Glutamatergic neuron (in vitro differentiated cells): ENCODE measurements at regions not wholly inside any gene's neighbourhood (a gene's known extent, or its start where the extent isn't known, plus 50 kb on each side); places are given as distances from the start of the nearest gene placed in this dataset.

ENCODE experiments used
- DNase-seq: peaks from one replicate; pipeline ENCODE4 v3.0.0; 2022
- H3K27ac Mint-ChIP-seq: one replicate; pipeline ENCODE4 v1.8.0; 2020; ENCODE audit warnings: mild to moderate bottlenecking, mixed read lengths, inconsistent platforms; ENCODE audit not compliant: unreplicated experiment
- H3K27me3 Mint-ChIP-seq: one replicate; pipeline ENCODE4 v1.8.0; 2020; ENCODE audit warnings: mild to moderate bottlenecking, moderate library complexity, mixed read lengths, inconsistent platforms; ENCODE audit not compliant: unreplicated experiment
- H3K36me3 Mint-ChIP-seq: one replicate; pipeline ENCODE4 v1.8.0; 2020; ENCODE audit warnings: mild to moderate bottlenecking, mixed read lengths, inconsistent platforms; ENCODE audit not compliant: unreplicated experiment
- H3K4me1 Mint-ChIP-seq: one replicate; pipeline ENCODE4 v1.8.0; 2020; ENCODE audit warnings: mild to moderate bottlenecking, low read depth, mixed read lengths, inconsistent platforms; ENCODE audit not compliant: unreplicated experiment
- H3K4me3 Mint-ChIP-seq: one replicate; pipeline ENCODE4 v1.8.0; 2020; ENCODE audit warnings: mild to moderate bottlenecking, mixed read lengths, inconsistent platforms; ENCODE audit not compliant: unreplicated experiment
- H3K9me3 Mint-ChIP-seq: one replicate; pipeline ENCODE4 v1.8.0; 2020; ENCODE audit warnings: mild to moderate bottlenecking, moderate library complexity, mixed read lengths, inconsistent platforms; ENCODE audit not compliant: unreplicated experiment
- TF ChIP-seq, protein P1 (sequence below): fragments of 200-600 bp; sonication (generic); IDR thresholded peaks from one replicate; pipeline ENCODE4 v1.5.0; 2021; ENCODE audit not compliant: partially characterized antibody, unreplicated experiment

DNA sequence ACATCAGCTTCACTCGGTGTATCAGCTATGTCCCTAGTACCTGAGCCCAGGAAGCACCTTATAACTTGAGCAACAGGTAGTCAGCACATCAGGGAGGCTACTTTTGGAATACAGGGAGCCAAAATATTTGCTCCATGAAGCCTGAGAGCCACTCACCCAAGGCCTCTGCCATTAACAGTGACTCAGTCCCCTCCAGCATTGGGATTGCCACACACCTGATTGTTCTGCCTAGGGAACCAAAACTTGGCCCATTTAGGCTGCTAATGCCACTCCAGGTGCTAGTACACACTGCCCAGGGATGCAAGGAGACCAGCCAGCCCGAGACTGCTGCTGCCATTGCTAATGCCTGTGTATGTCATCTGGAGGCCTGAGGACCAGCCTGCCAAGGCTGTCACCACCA, 773.6 kb upstream of the TENM4 start:
- no peaks in the 10 kb centered on the region for H3K9me3 Mint-ChIP-seq

DNA sequence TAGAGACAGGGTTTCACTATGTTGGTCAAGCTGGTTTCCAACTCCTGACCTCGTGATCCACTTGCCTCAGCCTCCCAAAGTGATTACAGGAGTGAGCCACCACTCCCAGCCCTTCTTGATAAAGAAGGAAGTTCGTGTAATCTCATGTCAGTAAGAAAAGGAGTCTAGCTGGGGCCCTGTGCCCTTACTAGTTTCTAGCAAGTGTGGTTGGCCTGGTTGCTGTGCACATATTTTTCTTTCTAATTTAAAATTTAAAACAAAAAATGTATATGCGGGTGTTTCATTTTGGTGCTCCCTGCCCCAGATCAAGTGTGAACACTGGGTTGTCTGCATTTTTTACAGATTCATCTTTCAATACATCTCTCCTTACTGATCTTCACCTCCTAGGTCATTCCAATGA, 770.8 kb upstream of the TENM4 start:
- no peaks in the 10 kb centered on the region for H3K27me3 Mint-ChIP-seq
- H3K9me3 Mint-ChIP-seq = no peaks in the 10 kb centered on the region
- no peak for DNase-seq
- no peaks in the 10 kb centered on the region for H3K4me1 Mint-ChIP-seq
- no peak overlapping the region for H3K27ac Mint-ChIP-seq
- TF ChIP-seq, protein P1, sequence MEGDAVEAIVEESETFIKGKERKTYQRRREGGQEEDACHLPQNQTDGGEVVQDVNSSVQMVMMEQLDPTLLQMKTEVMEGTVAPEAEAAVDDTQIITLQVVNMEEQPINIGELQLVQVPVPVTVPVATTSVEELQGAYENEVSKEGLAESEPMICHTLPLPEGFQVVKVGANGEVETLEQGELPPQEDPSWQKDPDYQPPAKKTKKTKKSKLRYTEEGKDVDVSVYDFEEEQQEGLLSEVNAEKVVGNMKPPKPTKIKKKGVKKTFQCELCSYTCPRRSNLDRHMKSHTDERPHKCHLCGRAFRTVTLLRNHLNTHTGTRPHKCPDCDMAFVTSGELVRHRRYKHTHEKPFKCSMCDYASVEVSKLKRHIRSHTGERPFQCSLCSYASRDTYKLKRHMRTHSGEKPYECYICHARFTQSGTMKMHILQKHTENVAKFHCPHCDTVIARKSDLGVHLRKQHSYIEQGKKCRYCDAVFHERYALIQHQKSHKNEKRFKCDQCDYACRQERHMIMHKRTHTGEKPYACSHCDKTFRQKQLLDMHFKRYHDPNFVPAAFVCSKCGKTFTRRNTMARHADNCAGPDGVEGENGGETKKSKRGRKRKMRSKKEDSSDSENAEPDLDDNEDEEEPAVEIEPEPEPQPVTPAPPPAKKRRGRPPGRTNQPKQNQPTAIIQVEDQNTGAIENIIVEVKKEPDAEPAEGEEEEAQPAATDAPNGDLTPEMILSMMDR = no peak
- no peak overlapping the region for H3K4me3 Mint-ChIP-seq
- no peaks in the 10 kb centered on the region for H3K36me3 Mint-ChIP-seq

More for the DNA sequence above, 773.6 kb upstream of the TENM4 start:
- TF ChIP-seq, protein P1 = no peak
- Mint-ChIP-seq H3K4me1 (no peaks in the 10 kb centered on the region), H3K27ac (no peak overlapping the region), H3K4me3 (no peak overlapping the region), H3K27me3 (no peaks in the 10 kb centered on the region), H3K36me3 (no peaks in the 10 kb centered on the region)
- DNase-seq = no peak

DNA sequence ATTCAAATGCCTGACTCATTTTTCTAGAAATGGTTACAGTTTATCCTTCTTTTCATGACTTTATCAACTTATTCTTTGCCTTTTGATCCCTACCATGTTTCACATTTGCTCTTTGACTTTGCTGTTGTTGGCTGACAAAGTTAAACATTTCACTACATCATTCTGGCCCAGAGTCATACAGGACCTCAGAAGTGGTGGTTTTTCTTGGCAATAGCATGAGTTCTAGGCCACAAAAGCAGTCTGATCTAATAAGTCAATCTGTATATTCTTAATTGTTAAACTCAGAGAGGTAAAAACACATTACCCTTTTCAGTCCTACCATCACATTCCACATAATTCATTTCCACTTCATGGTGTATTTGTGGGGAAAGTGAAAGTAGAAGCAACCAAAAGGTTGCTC, 763.2 kb upstream of the TENM4 start:
- H3K27me3 Mint-ChIP-seq = no peaks in the 10 kb centered on the region
- H3K9me3 Mint-ChIP-seq = no peaks in the 10 kb centered on the region
- H3K4me3 Mint-ChIP-seq = no peak overlapping the region
- DNase-seq = no peak
- H3K4me1 Mint-ChIP-seq = no peaks in the 10 kb centered on the region
- H3K27ac Mint-ChIP-seq = no peak overlapping the region
- TF ChIP-seq, protein P1 = no peak
- H3K36me3 Mint-ChIP-seq = no peaks in the 10 kb centered on the region

DNA sequence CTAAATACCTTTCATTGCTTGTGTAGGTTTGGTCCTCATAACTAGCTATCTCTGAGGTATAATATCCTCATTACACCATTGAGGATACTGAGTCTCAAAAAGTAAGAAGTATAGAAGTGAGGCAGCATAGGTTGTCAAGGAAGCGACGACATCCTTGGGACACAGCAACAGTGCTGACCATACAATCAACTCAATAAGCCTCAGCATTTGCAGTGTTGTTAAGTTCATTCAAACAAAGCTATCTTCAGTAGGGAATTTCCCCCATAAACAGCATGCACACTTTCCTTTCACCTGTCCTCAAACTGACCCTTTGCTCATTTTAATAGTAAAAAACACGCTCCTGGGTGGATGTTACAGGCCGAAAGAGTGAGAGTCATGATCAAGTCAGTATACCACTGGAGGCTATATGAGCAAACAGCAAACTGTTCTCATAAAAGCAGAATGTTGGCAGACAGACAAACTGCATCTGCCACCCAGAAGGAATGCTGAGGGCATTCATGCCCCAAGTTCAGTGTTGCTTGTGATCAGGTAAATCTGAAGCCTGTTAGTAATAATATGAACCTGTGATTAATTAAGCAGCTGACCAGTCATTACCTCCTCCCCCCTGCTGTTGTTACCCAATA, 756.2 kb upstream of the TENM4 start:
- Mint-ChIP-seq H3K27me3 (no peaks in the 10 kb centered on the region), H3K36me3 (no peaks in the 10 kb centered on the region), H3K9me3 (no peaks in the 10 kb centered on the region), H3K4me1 (no peaks in the 10 kb centered on the region), H3K4me3 (no peak overlapping the region), H3K27ac (no peak overlapping the region)
- TF ChIP-seq, protein P1 = no peak
- no peak for DNase-seq

DNA sequence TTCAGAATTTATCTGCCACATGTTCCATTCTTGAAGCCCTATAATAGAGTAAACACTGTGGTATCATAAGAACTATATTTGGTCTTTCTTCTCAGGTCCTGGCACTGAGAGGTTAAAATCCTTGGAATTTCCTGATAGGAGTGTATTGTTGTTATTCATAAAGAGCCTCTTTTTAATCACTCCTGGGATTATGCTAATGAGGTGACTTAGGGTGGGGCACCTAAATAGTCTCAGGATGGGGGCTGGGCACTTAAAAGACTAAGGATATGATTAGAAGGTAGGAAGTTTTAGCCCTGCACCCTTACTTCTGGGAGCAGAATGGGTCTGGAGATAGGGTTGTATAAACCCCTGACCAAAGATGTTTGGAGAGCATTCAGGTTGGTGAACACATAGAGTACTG, 755.2 kb upstream of the TENM4 start:
- no peaks in the 10 kb centered on the region for H3K9me3 Mint-ChIP-seq
- TF ChIP-seq, protein P1 = no peak
- H3K4me3 Mint-ChIP-seq = no peak overlapping the region
- no peak for DNase-seq
- H3K27ac Mint-ChIP-seq = no peak overlapping the region
- no peaks in the 10 kb centered on the region for H3K36me3 Mint-ChIP-seq
- H3K4me1 Mint-ChIP-seq = no peaks in the 10 kb centered on the region
- H3K27me3 Mint-ChIP-seq = no peaks in the 10 kb centered on the region
